HG03432 (cell line): ENCODE measurements at regions not wholly inside any gene's neighbourhood (a gene's known extent, or its start where the extent isn't known, plus 50 kb on each side); places are given as distances from the start of the nearest gene placed in this dataset.

Source experiments
- ATAC-seq: cut with Tn5 transposase; IDR thresholded peaks from one replicate; pipeline ENCODE4 v1.9.1; 2021; ENCODE audit warnings: mild to moderate bottlenecking, moderate library complexity; ENCODE audit not compliant: unreplicated experiment

GRCh38 chr2:7977981-7978380, 703.9 kb upstream of the ID2 start:
- ATAC-seq, result no peak

- no peak for ATAC-seq
Observed at GRCh38 chr2:7982054-7982453, 699.8 kb upstream of the ID2 start.

- ATAC-seq, result no peak
Observed at GRCh38 chr2:7983451-7983850, 698.4 kb upstream of the ID2 start.

- ATAC-seq, result no peak
Observed at GRCh38 chr2:7983912-7984311, 697.9 kb upstream of the ID2 start.

- ATAC-seq, result peak; percentile 71
Observed at GRCh38 chr2:7984693-7985353, 697.0 kb upstream of the ID2 start.

- ATAC-seq, result no peak
Observed at GRCh38 chr2:7986431-7986830, 695.4 kb upstream of the ID2 start.

GRCh38 chr2:7987992-7988391, 693.9 kb upstream of the ID2 start:
- no peak for ATAC-seq

- ATAC-seq, result no peak
Observed at GRCh38 chr2:7988440-7988839, 693.4 kb upstream of the ID2 start.

- ATAC-seq, result no peak
Observed at GRCh38 chr2:7989823-7990222, 692.0 kb upstream of the ID2 start.

- no peak for ATAC-seq
Observed at GRCh38 chr2:7992612-7993602, 688.9 kb upstream of the ID2 start.

GRCh38 chr2:7994397-7994951, 687.4 kb upstream of the ID2 start:
- ATAC-seq, result no peak

GRCh38 chr2:7997279-7997678, 684.6 kb upstream of the ID2 start:
- no peak for ATAC-seq

GRCh38 chr2:7999683-8000476, 682.0 kb upstream of the ID2 start:
- no peak for ATAC-seq

GRCh38 chr2:8000870-8001269, 681.0 kb upstream of the ID2 start:
- no peak for ATAC-seq

GRCh38 chr2:8002765-8003393, 679.0 kb upstream of the ID2 start:
- ATAC-seq, result no peak

- no peak for ATAC-seq
Observed at GRCh38 chr2:8003462-8004075, 678.3 kb upstream of the ID2 start.

GRCh38 chr2:8004250-8004681, 677.6 kb upstream of the ID2 start:
- no peak for ATAC-seq

- no peak for ATAC-seq
Observed at GRCh38 chr2:8006181-8006580, 675.7 kb upstream of the ID2 start.

GRCh38 chr2:8006626-8007025, 675.2 kb upstream of the ID2 start:
- ATAC-seq, result no peak

GRCh38 chr2:8009010-8009597, 672.8 kb upstream of the ID2 start:
- ATAC-seq, result no peak
